GM12878 (cell line): ENCODE measurements at regions not wholly inside any gene's neighbourhood (a gene's known extent, or its start where the extent isn't known, plus 50 kb on each side); places are given as distances from the start of the nearest gene placed in this dataset.

ENCODE experiments used
- ATAC-seq: fragments of 200-7000 bp; cut with Tn5 transposase; 3 replicates; pipeline ENCODE4 v1.9.1; 2020; ENCODE audit warnings: mild to moderate bottlenecking, moderate library complexity
- BruUV-seq: library from RNA; stranded (reverse); fragments of 400-500 nt; replicated peaks from 2 replicates; lab custom pipeline; 2021; lab: Mats Ljungman, UMichigan
- CTCF ChIA-PET: fragments of 300-600 bp; sonication (Branson Sonifier 250); formaldehyde crosslinking; extraction: SDS; loops from one replicate; lab custom pipeline; 2021; ENCODE audit warnings: inconsistent platforms; lab: Yijun Ruan, JAX
- POLR2A ChIA-PET: fragments of 350-600 bp; formaldehyde crosslinking; extraction: SDS; loops from one replicate; lab custom pipeline; 2021; ENCODE audit warnings: inconsistent platforms; lab: Charles Lee
- RAD21 ChIA-PET: fragments of 300-600 bp; sonication (Branson Sonifier 250); formaldehyde crosslinking; loops from one replicate; lab custom pipeline; 2023; ENCODE audit warnings: antibody characterized with exemption; ENCODE audit not compliant: unreplicated experiment; lab: Charles Lee
- SMC1A ChIA-PET: fragments of 300-600 bp; sonication (Branson Sonifier 250); formaldehyde crosslinking; loops from one replicate; lab custom pipeline; 2023; ENCODE audit not compliant: unreplicated experiment, uncharacterized antibody; lab: Charles Lee
- DNase-seq: peaks from one replicate; pipeline ENCODE4 v3.0.0-alpha.2; 2011; ENCODE audit warnings: low read depth, low spot score
- FAIRE-seq: peaks from 3 replicates; lab custom pipeline; 2011; peaks lifted over from hg19 to GRCh38; lab: Jason Lieb, UNC
- H2AFZ ChIP-seq: 2 replicates; pipeline ENCODE4 v1.6.0; 2011; ENCODE audit warnings: low read depth, low read length, control low read depth; ENCODE audit not compliant: control insufficient read depth
- H3K27ac ChIP-seq: 2 replicates; pipeline ENCODE4 v1.5.1; 2011; ENCODE audit warnings: control low read depth; ENCODE audit not compliant: control insufficient read depth, insufficient read depth
- H3K27me3 ChIP-seq, 2 experiments: replicated peaks in 1 of 2; 2 replicates each; pipeline versions ENCODE4 v1.6.0 to v1.6.1; 2011; ENCODE audit warnings: low read length in 1 of 2; ENCODE audit not compliant: control insufficient read depth in 2 of 2, insufficient read depth in 2 of 2
- H3K36me3 ChIP-seq, 2 experiments: 2 replicates each; pipeline ENCODE4 v1.5.1; 2011; ENCODE audit warnings: low read length in 1 of 2; ENCODE audit not compliant: control insufficient read depth in 2 of 2, insufficient read depth in 2 of 2
- H3K4me1 ChIP-seq: 2 replicates; pipeline ENCODE4 v1.6.1; 2011; ENCODE audit warnings: mild to moderate bottlenecking, low read length, moderate library complexity, mixed read lengths; ENCODE audit not compliant: control insufficient read depth, insufficient read depth
- H3K4me2 ChIP-seq: 2 replicates; pipeline ENCODE4 v1.6.0; 2011; ENCODE audit warnings: control low read depth; ENCODE audit not compliant: control insufficient read depth, insufficient read depth
- H3K4me3 ChIP-seq: fragments of 200-600 bp; sonication (generic); 2 replicates; pipeline ENCODE4 v1.5.1; 2016
- H3K79me2 ChIP-seq: 2 replicates; pipeline ENCODE4 v1.6.0; 2011; ENCODE audit warnings: low read length; ENCODE audit not compliant: control insufficient read depth, insufficient read depth
- H3K9ac ChIP-seq: 2 replicates; pipeline ENCODE4 v1.8.0; 2011; ENCODE audit warnings: low read length, control low read depth, mixed read lengths; ENCODE audit not compliant: control insufficient read depth, insufficient read depth
- H3K9me3 ChIP-seq: replicated peaks from 3 replicates; pipeline ENCODE4 v1.5.1; 2011; ENCODE audit warnings: mild to moderate bottlenecking, low read length; ENCODE audit not compliant: control insufficient read depth, insufficient read depth
- H4K20me1 ChIP-seq: 2 replicates; pipeline ENCODE4 v1.6.0; 2011; ENCODE audit not compliant: control insufficient read depth, insufficient read depth
- ESRRA ChIP-seq: IDR thresholded peaks from 2 replicates; pipeline ENCODE4 v1.6.1; 2012; ENCODE audit warnings: mild to moderate bottlenecking, low read length, improper control_type of control experiment
- MTA2 ChIP-seq: fragments of 450-650 bp; IDR thresholded peaks from 2 replicates; pipeline ENCODE4 v1.6.1; 2016; ENCODE audit warnings: low read depth, mild to moderate bottlenecking, moderate library complexity
- PAX8 ChIP-seq: fragments of 450-650 bp; IDR thresholded peaks from 2 replicates; pipeline ENCODE4 v1.6.1; 2017; ENCODE audit warnings: mild to moderate bottlenecking, moderate library complexity
- WGBS: methylation state at CpG from one replicate; pipeline ENCODE4 v1.1.6; 2016; ENCODE audit warnings: low lambda C conversion rate; ENCODE audit not compliant: insufficient replicate concordance, insufficient coverage; ENCODE audit errors: missing lambda C conversion rate; 5-methylcytosine and 5-hydroxymethylcytosine counted together
- in situ Hi-C: fragments of 300-500 bp; cut with MboI; formaldehyde crosslinking; loops from 9 replicates; pipeline ENCODE4 v1.14.3; 2018; ENCODE audit warnings: mixed read lengths
- intact Hi-C: fragments of 100-400 bp; cut with micrococcal nuclease; formaldehyde crosslinking; loops from one replicate; pipeline ENCODE4 v1.14.2; 2022; ENCODE audit not compliant: unreplicated experiment
- TF ChIP-seq, protein P1 (sequence below): fragments of 450-650 bp; IDR thresholded peaks from 2 replicates; pipeline ENCODE4 v1.6.1; 2017; ENCODE audit warnings: borderline replicate concordance
- TF ChIP-seq, protein P2 (sequence below): fragments of 450-650 bp; IDR thresholded peaks from 2 replicates; pipeline ENCODE4 v1.6.1; 2017; ENCODE audit warnings: mild to moderate bottlenecking
- TF ChIP-seq, protein P3 (sequence below): fragments of 450-650 bp; IDR thresholded peaks from 2 replicates; pipeline ENCODE4 v1.6.1; 2017; ENCODE audit warnings: mild to moderate bottlenecking, moderate library complexity
- TF ChIP-seq, protein P4 (sequence below): IDR thresholded peaks from 2 replicates; pipeline ENCODE4 v1.6.1; 2012; ENCODE audit warnings: low read depth, low read length, improper control_type of control experiment
- TF ChIP-seq, protein P5 (sequence below): IDR thresholded peaks from 2 replicates; pipeline ENCODE4 v1.6.1; 2011; ENCODE audit warnings: borderline replicate concordance, low read depth, mild to moderate bottlenecking, moderate library complexity, mixed read lengths, low read length; ENCODE audit not compliant: insufficient read depth; ENCODE audit errors: extremely low read length

DNA sequence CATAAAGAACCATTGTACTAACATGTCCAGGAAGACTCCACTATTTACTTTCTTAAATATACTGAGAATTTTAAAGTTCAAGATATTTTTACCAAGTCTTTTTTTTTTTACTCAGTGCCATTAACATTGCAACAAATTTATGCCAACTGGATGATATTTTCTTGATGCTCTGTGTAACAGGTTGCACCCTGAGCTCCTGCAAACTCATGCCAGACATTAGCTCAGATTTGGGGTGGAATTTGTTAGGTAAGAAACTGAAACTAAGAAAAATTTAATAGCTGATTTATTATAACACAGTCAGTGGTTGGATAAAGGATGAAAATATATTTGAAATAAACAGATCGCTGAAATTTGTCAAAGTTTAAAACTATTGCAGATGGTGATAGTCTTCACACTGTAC, 228.6 kb upstream of the SPHKAP start:
- ChIA-PET RAD21 (no interaction called here), CTCF (no interaction called here), SMC1A (no interaction called here), POLR2A (interaction anchor here (0.7 kb wide), 1 partner anchor 22 kb away, joined by 3 read pairs; no protein-coding TSS in a partner anchor)
- FAIRE-seq (no peak), DNase-seq (no peak), ATAC-seq (no peak)
- no peaks in the 10 kb centered on the region for H3K4me1 ChIP-seq
- H2AFZ ChIP-seq, result no peak overlapping the region
- H3K79me2 ChIP-seq, result no peaks in the 10 kb centered on the region
- TF ChIP-seq, protein P1, sequence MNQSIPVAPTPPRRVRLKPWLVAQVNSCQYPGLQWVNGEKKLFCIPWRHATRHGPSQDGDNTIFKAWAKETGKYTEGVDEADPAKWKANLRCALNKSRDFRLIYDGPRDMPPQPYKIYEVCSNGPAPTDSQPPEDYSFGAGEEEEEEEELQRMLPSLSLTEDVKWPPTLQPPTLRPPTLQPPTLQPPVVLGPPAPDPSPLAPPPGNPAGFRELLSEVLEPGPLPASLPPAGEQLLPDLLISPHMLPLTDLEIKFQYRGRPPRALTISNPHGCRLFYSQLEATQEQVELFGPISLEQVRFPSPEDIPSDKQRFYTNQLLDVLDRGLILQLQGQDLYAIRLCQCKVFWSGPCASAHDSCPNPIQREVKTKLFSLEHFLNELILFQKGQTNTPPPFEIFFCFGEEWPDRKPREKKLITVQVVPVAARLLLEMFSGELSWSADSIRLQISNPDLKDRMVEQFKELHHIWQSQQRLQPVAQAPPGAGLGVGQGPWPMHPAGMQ, result no peak
- H3K4me3 ChIP-seq, result no peak overlapping the region
- no peaks in the 10 kb centered on the region for H4K20me1 ChIP-seq
- intact Hi-C loops (no loop called here), in situ Hi-C loops (no loop called here)
- no peaks in the 10 kb centered on the region for H3K27me3 ChIP-seq
- H3K9ac ChIP-seq, result no peak overlapping the region
- H3K36me3 ChIP-seq, result no peaks in the 10 kb centered on the region
- no peak overlapping the region for H3K27ac ChIP-seq
- BruUV-seq, result no TSS peak
- no peaks in the 10 kb centered on the region for H3K9me3 ChIP-seq
- 86% methylated on average over 1 of the region's 1 CpG for WGBS
- no peak overlapping the region for H3K4me2 ChIP-seq

DNA sequence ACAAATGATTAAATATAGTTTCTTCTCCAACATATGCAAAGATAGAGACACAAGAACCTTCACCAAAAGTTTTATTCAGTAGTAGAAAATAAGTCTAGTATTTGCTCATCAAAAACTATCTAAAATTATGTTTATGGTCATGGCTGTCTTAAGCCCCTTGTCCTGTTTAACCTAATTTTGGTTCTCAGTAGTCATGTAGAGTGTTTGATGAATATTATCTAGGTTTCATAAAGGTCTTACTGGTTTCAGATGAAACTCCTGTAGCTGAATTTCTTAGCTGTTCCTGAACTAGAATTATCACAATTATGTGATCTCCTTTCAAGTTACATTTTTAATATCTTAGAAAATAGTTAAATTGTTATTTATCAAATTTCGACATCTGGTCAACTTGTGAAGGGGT, 228.0 kb upstream of the SPHKAP start:
- POLR2A ChIA-PET, result no interaction called here
- TF ChIP-seq, protein P2, sequence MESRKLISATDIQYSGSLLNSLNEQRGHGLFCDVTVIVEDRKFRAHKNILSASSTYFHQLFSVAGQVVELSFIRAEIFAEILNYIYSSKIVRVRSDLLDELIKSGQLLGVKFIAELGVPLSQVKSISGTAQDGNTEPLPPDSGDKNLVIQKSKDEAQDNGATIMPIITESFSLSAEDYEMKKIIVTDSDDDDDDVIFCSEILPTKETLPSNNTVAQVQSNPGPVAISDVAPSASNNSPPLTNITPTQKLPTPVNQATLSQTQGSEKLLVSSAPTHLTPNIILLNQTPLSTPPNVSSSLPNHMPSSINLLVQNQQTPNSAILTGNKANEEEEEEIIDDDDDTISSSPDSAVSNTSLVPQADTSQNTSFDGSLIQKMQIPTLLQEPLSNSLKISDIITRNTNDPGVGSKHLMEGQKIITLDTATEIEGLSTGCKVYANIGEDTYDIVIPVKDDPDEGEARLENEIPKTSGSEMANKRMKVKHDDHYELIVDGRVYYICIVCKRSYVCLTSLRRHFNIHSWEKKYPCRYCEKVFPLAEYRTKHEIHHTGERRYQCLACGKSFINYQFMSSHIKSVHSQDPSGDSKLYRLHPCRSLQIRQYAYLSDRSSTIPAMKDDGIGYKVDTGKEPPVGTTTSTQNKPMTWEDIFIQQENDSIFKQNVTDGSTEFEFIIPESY, result no peak
- TF ChIP-seq PAX8, result no peak
- TF ChIP-seq, protein P3, sequence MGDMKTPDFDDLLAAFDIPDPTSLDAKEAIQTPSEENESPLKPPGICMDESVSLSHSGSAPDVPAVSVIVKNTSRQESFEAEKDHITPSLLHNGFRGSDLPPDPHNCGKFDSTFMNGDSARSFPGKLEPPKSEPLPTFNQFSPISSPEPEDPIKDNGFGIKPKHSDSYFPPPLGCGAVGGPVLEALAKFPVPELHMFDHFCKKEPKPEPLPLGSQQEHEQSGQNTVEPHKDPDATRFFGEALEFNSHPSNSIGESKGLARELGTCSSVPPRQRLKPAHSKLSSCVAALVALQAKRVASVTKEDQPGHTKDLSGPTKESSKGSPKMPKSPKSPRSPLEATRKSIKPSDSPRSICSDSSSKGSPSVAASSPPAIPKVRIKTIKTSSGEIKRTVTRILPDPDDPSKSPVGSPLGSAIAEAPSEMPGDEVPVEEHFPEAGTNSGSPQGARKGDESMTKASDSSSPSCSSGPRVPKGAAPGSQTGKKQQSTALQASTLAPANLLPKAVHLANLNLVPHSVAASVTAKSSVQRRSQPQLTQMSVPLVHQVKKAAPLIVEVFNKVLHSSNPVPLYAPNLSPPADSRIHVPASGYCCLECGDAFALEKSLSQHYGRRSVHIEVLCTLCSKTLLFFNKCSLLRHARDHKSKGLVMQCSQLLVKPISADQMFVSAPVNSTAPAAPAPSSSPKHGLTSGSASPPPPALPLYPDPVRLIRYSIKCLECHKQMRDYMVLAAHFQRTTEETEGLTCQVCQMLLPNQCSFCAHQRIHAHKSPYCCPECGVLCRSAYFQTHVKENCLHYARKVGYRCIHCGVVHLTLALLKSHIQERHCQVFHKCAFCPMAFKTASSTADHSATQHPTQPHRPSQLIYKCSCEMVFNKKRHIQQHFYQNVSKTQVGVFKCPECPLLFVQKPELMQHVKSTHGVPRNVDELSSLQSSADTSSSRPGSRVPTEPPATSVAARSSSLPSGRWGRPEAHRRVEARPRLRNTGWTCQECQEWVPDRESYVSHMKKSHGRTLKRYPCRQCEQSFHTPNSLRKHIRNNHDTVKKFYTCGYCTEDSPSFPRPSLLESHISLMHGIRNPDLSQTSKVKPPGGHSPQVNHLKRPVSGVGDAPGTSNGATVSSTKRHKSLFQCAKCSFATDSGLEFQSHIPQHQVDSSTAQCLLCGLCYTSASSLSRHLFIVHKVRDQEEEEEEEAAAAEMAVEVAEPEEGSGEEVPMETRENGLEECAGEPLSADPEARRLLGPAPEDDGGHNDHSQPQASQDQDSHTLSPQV, result no peak
- TF ChIP-seq MTA2, result no peak
- TF ChIP-seq, protein P4, sequence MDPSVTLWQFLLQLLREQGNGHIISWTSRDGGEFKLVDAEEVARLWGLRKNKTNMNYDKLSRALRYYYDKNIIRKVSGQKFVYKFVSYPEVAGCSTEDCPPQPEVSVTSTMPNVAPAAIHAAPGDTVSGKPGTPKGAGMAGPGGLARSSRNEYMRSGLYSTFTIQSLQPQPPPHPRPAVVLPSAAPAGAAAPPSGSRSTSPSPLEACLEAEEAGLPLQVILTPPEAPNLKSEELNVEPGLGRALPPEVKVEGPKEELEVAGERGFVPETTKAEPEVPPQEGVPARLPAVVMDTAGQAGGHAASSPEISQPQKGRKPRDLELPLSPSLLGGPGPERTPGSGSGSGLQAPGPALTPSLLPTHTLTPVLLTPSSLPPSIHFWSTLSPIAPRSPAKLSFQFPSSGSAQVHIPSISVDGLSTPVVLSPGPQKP, result no peak
- TF ChIP-seq, protein P5, sequence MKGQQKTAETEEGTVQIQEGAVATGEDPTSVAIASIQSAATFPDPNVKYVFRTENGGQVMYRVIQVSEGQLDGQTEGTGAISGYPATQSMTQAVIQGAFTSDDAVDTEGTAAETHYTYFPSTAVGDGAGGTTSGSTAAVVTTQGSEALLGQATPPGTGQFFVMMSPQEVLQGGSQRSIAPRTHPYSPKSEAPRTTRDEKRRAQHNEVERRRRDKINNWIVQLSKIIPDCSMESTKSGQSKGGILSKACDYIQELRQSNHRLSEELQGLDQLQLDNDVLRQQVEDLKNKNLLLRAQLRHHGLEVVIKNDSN, result no peak
- no peak for TF ChIP-seq ESRRA

More for the DNA sequence above, 228.0 kb upstream of the SPHKAP start:
- H3K79me2 ChIP-seq, result no peaks in the 10 kb centered on the region
- no peaks in the 10 kb centered on the region for H3K9me3 ChIP-seq
- no peak for ATAC-seq
- intact Hi-C loops, result no loop called here
- no peak overlapping the region for H2AFZ ChIP-seq
- SMC1A ChIA-PET, result no interaction called here
- H3K36me3 ChIP-seq, result no peaks in the 10 kb centered on the region
- no peaks in the 10 kb centered on the region for H4K20me1 ChIP-seq
- no peak overlapping the region for H3K4me3 ChIP-seq
- in situ Hi-C loops, result no loop called here
- no peak overlapping the region for H3K4me2 ChIP-seq
- H3K27ac ChIP-seq, result no peak overlapping the region
- no peak overlapping the region for H3K9ac ChIP-seq
- CTCF ChIA-PET, result no interaction called here
- no peaks in the 10 kb centered on the region for H3K4me1 ChIP-seq
- no peak for FAIRE-seq
- DNase-seq, result no peak
- no peaks in the 10 kb centered on the region for H3K27me3 ChIP-seq
- WGBS, result 0% methylated on average over 1 of the region's 1 CpG
- RAD21 ChIA-PET, result no interaction called here
- no TSS peak for BruUV-seq
